ENCODE measurements at regions not wholly inside any gene's neighbourhood (a gene's known extent, or its start where the extent isn't known, plus 50 kb on each side); places are given as distances from the start of the nearest gene placed in this dataset.

DNA sequence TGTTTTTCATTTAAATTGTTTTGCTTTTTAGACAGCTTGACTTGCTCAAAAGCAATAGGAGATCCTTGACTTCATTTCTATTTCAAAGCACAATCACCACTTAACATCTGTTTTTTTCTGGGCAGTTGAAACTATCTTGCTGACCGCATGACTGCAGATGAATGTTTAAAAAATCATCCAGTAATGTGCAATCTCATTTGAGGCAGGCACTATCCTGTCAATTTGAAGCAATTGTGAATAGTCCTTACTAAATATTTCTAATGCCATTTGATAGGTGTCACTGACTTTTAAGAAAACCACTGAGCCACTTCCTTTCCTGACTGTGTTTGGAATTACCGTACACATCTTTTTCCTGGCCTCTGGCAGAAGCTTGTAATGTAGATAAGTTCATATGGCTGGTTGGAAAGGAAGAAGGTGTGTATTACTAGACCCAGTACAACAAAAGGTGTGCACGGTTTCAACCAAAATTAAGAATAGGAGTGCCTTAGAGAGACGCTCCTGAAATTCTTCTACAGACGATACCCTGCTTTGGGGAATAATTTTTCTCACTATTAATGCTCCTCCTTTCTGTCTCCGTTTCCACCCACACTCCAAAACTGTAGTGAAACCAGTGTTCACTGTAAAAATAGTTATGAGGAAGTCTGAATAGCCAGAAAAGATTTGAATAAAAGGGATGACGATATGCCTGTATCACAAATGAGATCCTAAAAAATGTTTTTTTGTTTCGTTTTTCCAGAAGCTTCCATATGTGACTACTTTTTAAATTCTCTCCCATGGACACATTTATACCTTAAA lies 136.7 kb upstream of the MOCS2 start:
- TF ChIP-seq, protein P1, sequence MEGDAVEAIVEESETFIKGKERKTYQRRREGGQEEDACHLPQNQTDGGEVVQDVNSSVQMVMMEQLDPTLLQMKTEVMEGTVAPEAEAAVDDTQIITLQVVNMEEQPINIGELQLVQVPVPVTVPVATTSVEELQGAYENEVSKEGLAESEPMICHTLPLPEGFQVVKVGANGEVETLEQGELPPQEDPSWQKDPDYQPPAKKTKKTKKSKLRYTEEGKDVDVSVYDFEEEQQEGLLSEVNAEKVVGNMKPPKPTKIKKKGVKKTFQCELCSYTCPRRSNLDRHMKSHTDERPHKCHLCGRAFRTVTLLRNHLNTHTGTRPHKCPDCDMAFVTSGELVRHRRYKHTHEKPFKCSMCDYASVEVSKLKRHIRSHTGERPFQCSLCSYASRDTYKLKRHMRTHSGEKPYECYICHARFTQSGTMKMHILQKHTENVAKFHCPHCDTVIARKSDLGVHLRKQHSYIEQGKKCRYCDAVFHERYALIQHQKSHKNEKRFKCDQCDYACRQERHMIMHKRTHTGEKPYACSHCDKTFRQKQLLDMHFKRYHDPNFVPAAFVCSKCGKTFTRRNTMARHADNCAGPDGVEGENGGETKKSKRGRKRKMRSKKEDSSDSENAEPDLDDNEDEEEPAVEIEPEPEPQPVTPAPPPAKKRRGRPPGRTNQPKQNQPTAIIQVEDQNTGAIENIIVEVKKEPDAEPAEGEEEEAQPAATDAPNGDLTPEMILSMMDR (optimal IDR thresholded peaks at IDR 0.05 in 1 of 3, IDR thresholded peaks at IDR 0.05 in 1 of 3, conservative IDR thresholded peaks at IDR 0.05 in 1 of 3; ENCODE audit: extremely low read depth in 1 of 3, insufficient read depth in 2 of 3, low read length in 3 of 3) = no peak
- no peak for TF ChIP-seq EZH2 (IDR thresholded peaks at IDR 0.05; ENCODE audit: low read length)

Data from keratinocyte (primary cell).